Coronary artery (tissue), 2 donors: ENCODE measurements at regions not wholly inside any gene's neighbourhood (a gene's known extent, or its start where the extent isn't known, plus 50 kb on each side); places are given as distances from the start of the nearest gene placed in this dataset.

Source experiments
- DNase-seq: peaks from one replicate; pipeline ENCODE4 v3.0.0-alpha.2; 2017; ENCODE audit warnings: low spot score
- H3K27ac ChIP-seq, 2 donors: fragments of 200-600 bp; sonication (generic); one replicate each; pipeline ENCODE4 v1.5.1; 2016 to 2019
- H3K4me3 ChIP-seq: fragments of 200-600 bp; sonication (generic); 2 replicates; pipeline ENCODE4 v1.5.1; 2016; ENCODE audit warnings: mild to moderate bottlenecking, moderate library complexity
- TF ChIP-seq, protein P1 (sequence below): fragments of 200-600 bp; sonication (generic); IDR thresholded peaks from one replicate; pipeline ENCODE4 v1.5.1; 2019; ENCODE audit warnings: antibody characterized with exemption

DNA sequence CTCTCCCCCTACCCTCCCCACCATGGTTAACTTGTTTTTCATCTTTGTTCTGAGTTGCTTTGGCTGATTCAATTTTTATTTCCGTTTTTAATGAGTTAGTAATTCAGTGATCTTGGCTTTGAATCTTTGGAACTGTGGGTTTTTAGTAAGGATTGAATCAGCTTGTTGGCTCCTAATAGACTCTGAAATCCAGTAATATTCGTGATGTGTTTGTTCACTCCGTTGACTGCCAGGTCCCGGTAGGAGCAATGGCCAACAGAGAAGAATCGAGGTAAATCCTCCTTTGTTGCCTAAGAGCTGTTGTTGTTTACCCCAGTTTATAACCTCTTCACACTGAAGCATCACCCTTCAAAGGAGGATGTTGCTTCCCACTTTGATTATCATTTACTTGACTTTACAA, 92.7 kb downstream of the PCSK1 start:
- TF ChIP-seq, protein P1, sequence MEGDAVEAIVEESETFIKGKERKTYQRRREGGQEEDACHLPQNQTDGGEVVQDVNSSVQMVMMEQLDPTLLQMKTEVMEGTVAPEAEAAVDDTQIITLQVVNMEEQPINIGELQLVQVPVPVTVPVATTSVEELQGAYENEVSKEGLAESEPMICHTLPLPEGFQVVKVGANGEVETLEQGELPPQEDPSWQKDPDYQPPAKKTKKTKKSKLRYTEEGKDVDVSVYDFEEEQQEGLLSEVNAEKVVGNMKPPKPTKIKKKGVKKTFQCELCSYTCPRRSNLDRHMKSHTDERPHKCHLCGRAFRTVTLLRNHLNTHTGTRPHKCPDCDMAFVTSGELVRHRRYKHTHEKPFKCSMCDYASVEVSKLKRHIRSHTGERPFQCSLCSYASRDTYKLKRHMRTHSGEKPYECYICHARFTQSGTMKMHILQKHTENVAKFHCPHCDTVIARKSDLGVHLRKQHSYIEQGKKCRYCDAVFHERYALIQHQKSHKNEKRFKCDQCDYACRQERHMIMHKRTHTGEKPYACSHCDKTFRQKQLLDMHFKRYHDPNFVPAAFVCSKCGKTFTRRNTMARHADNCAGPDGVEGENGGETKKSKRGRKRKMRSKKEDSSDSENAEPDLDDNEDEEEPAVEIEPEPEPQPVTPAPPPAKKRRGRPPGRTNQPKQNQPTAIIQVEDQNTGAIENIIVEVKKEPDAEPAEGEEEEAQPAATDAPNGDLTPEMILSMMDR: no peak
- Histone ChIP-seq H3K4me3 (peak overlapping the region; percentile 14), H3K27ac (peak overlapping the region; percentile 73 to 76)
- DNase-seq: no peak

DNA sequence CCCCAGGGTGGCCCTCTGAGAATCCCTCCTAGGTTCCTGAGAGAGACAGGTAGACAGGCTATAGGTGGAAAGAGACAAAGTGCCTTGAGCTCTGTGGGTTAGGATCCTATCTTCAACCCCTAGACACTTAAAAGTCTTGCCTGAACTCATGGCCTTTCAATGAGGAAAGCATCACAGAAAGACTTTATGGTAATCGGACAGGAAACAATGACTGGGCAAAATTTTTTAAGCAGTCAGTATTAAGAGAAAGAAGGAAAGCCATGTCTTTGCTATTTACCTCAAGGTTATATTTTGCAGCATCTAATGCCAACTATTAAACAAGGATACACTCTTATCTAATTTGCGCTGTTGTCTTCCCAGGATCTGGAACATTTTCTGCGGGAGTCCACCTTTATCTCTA, 93.2 kb downstream of the PCSK1 start:
- peak overlapping the region; percentile 73 to 76 for H3K27ac ChIP-seq
- H3K4me3 ChIP-seq: no peak overlapping the region
- TF ChIP-seq, protein P1: no peak
- DNase-seq: no peak

DNA sequence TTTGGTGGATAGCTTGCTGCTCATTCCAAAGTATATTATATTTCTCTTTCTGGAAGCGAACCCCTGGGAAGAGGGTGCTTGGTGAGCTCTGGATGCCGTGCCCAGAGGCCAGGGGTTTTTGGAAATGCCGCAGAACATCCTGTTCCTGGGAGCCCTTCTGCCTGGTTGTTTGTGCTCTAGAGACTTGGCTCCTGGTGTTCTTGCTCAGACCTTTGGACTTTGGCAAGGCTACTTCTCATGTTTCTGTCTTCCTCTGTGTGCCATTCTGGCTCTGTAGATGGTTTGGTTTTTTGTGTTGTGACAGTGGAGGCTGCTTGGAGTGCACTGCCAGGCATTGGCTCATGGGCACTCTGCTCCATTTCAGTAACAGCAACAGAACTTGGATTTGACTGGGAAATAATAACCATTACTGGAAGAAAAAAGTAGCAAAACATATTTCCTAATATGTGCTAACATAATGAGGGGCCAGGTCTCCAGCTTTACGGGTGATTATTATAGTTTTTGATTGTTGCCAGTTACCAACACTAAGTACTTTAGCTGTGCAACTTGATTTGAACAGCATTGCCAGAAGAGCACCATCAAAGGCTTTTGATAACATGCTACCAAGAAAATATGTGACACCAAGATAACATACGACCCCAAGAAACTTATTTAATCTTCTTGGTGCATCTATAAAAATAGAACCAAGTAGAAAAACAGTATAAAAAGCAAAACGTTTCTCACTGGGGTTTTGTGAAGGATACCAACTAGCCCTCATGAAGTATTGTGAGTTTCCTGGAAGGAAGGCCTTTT, 94.2 kb downstream of the PCSK1 start:
- TF ChIP-seq, protein P1: no peak
- peak; percentile 91 for DNase-seq
- no peak overlapping the region for H3K4me3 ChIP-seq
- H3K27ac ChIP-seq: peak overlapping the region; percentile 73 to 76

DNA sequence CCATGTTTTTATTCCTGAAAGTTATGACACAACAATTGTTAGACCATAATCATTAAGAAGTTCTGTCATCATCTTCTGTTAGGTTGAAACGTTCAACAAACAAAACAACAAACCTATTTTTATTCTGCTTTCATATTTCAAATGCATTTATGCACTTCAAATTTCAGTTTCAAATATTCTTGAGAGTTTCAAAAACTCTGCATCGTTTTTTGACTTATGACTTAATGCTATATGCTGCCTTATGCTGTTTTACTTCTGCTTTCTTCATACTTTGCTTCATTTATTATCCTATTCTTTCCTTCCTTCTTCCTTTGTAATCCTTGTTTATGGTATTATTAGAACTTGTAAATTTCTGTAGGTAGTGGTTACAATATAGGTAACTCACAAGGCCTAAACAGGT, 95.0 kb downstream of the PCSK1 start:
- TF ChIP-seq, protein P1: no peak
- Histone ChIP-seq H3K4me3 (no peak overlapping the region), H3K27ac (peak overlapping the region; percentile 73 to 76)
- no peak for DNase-seq

DNA sequence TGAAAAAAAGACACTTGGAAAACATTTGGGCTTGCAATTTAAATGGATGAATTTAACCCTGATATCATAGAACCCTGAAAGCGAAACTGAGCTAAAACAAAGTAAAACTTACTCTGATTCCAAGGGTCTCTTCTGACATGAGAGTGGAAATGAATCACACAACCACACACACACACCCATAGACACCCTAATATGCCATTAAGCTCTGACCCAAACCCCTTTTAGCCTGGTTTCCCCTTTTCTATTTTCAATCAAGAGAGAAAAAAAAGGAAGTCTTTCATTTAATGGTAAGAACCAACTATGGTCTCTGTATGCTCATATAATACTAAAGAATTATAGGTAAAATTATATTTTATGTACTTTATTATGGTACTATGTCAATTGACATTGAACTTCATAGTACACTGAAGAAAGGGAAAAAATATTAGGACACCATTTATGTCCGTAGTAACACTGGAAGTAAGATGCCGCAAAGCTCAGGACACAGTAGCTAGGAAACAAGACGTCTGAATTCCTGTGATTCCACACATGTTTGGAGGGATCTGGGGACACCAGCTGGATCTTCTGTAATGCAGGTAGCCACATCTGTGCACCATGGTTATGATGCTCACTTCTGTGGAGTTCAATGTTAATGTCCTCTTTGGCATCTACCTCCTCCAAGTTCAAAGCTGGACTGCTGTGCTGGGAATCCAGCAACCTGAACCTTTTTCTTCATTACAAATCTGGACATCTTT, 95.8 kb downstream of the PCSK1 start:
- Histone ChIP-seq H3K4me3 (no peak overlapping the region), H3K27ac (peak overlapping the region; percentile 73 to 76)
- no peak for DNase-seq
- TF ChIP-seq, protein P1: no peak

DNA sequence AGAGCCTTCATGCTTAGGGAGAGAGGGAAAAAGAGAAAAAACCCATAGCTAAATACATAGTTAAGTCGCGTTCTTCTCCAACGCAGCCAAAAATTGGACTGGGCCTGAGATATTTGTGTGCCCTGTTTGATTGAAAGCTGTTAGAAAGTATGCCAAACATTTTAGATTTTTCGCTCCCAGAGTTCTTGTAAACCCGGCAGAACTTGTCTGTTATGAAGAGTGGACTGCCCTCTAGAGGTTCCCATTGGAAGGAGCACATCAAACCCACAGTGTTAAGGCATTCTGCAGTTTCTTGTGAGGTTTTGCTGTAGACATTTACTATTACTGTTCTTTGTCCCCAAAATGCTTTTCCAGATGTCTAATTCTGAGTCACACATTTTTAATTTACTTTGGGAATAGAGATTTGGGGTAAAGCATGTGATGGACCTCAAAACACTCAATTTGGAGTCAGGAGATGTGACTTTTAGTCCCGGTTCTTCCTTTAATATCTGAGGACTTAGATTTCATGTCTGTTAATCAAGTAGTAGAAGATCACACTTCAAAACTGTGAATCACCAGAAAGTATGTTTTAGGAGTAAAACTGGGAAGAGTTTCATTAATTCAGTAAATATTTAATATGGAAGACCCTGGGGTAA, 96.6 kb downstream of the PCSK1 start:
- TF ChIP-seq, protein P1: peak; percentile 71
- H3K27ac ChIP-seq: peak overlapping the region; percentile 62 to 76
- peak; percentile 81 for DNase-seq
- H3K4me3 ChIP-seq: no peak overlapping the region
